Prostate gland (tissue), 2 donors: ENCODE measurements at regions not wholly inside any gene's neighbourhood (a gene's known extent, or its start where the extent isn't known, plus 50 kb on each side); places are given as distances from the start of the nearest gene placed in this dataset.

Experiments used
- POLR2A ChIP-seq: fragments of 450-650 bp; IDR thresholded peaks from one replicate; pipeline ENCODE4 v1.6.1; 2016; ENCODE audit warnings: antibody characterized with exemption, mild to moderate bottlenecking
- TF ChIP-seq, protein P1 (sequence below), 4 experiments: fragments of 200-600 bp in 2 of 4; fragments of 450-650 bp in 2 of 4; sonication (generic) in 2 of 4; IDR thresholded peaks; 1 replicate in 3 of 4; 2 replicates in 1 of 4; pipeline ENCODE4 v1.5.1; 2016 to 2019; ENCODE audit warnings: antibody characterized with exemption in 4 of 4, mild to moderate bottlenecking in 2 of 4, moderate library complexity in 2 of 4

DNA sequence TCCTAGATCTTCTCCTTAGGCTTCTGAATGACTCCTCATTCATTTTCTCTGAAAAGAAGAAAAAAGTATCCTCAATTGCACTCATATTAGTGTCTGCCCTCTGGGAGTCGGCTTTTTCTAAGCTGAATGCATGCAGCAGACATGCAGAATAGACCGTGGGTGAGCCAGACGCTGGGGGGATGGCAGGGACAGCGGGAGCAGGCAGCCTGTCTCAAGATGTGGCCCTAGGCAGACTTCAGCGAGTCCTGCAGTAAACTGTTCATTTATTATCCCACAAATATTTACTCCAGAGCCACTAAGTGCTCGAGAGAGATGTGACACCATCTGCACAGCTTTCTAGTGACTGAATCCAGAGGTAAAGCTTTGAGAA lies 164.9 kb upstream of the RAI14 start:
- TF ChIP-seq POLR2A: no peak
- TF ChIP-seq, protein P1, sequence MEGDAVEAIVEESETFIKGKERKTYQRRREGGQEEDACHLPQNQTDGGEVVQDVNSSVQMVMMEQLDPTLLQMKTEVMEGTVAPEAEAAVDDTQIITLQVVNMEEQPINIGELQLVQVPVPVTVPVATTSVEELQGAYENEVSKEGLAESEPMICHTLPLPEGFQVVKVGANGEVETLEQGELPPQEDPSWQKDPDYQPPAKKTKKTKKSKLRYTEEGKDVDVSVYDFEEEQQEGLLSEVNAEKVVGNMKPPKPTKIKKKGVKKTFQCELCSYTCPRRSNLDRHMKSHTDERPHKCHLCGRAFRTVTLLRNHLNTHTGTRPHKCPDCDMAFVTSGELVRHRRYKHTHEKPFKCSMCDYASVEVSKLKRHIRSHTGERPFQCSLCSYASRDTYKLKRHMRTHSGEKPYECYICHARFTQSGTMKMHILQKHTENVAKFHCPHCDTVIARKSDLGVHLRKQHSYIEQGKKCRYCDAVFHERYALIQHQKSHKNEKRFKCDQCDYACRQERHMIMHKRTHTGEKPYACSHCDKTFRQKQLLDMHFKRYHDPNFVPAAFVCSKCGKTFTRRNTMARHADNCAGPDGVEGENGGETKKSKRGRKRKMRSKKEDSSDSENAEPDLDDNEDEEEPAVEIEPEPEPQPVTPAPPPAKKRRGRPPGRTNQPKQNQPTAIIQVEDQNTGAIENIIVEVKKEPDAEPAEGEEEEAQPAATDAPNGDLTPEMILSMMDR (IDR thresholded peaks at IDR 0.05): no peak
